ENCODE measurements at regions not wholly inside any gene's neighbourhood (a gene's known extent, or its start where the extent isn't known, plus 50 kb on each side); places are given as distances from the start of the nearest gene placed in this dataset.
"Not testable (repeated sequence)": the region's sequence is repeated elsewhere in the genome, so short reads cannot be mapped to it uniquely, and the experiment has no call there.

DNA sequence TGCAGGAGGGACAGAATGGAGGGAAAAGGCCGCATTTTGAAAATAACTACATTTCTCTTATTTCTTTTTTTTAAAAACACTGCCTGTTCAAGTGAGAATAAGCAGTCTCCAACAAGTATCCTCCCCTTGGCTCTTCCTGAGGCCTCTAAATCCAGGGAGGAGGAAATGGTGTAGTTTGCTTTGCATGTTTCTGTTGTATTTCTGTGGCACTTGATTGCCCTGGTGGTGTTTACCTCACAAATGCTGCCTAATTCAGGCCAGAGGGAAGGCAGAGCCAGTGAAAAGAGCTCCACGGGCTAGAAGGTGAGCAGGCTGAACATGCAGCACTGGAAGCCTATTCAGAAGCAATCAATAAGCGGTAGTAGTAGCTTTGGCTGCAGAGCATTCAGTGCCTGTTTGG, 149.3 kb upstream of the ATP11B start:
- no peak for TF ChIP-seq POLR2AphosphoS5 (IDR thresholded peaks at IDR 0.05; ENCODE audit: low read depth, low read length)
- no peak for TF ChIP-seq POLR2A (IDR thresholded peaks at IDR 0.05; ENCODE audit: low read depth, low read length)
- no peak for TF ChIP-seq TAF1 (IDR thresholded peaks at IDR 0.05; ENCODE audit: borderline replicate concordance, low read depth, low read length)
- DNase-seq (ENCODE audit: insufficient read length) (no peak), FAIRE-seq (no peak)

DNA sequence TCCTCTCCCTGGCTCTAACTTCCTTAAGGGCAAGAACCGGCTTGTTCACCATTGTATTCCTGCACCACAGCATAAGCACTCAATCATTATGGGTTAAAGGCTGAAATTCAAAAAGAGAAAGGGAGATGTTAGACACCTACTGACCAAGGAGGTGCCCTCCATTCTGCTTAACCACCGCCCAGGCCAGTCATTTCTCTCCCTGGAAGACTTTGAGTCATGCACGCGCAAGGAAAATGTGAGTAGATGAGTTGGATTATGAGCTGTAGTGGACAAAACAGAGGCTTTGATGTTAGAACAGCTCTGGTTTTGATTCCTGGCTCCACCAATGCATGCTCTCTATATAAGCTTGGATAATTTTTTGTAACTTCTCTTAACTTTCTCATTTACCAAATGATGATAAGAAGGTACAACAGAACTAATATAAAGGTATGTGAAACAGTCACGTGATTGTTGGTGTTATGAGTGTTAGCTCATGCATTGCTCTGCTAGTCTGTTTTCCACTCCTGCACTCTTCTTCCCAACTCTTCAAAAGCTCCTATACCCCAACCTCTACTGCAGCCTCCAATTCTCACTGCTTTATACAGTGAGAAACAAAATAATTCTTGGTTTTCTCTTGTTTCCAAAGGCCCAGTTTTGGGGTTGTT, 148.4 kb upstream of the ATP11B start:
- TF ChIP-seq POLR2AphosphoS5 (IDR thresholded peaks at IDR 0.05; ENCODE audit: low read depth, low read length) (no peak), POLR2A (IDR thresholded peaks at IDR 0.05; ENCODE audit: low read depth, low read length) (no peak), TAF1 (IDR thresholded peaks at IDR 0.05; ENCODE audit: borderline replicate concordance, low read depth, low read length) (no peak)
- DNase-seq (ENCODE audit: insufficient read length) = no peak
- FAIRE-seq = no peak

DNA sequence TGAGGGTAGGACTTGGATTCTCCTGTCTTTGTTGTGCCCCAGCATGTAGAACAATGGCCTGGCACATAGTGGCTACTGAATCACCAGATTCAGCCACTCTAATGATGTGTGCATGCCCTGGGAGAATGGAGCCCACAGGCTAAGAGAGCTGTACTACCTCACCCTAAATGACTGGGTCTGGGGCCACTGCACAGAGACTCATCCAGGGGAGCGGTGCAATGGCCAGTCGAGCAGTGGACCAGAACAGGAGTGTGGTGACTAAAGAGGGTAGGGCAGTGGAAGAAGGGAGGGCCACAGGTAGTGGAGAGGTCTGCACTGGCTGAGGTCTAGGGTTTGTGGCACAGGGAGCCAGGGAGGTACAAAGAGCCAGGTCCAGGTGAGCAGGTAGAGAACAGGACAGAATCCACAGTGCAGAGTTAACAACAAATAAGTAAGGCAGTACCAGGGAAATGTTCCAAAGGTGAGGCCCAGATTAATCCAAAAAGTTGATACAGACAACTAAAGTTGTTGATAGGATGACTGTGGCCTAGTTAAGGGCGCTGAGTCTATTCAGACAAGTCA, 142.7 kb upstream of the ATP11B start:
- no peak for TF ChIP-seq POLR2AphosphoS5 (IDR thresholded peaks at IDR 0.05; ENCODE audit: low read depth, low read length)
- no peak for TF ChIP-seq POLR2A (IDR thresholded peaks at IDR 0.05; ENCODE audit: low read depth, low read length)
- TF ChIP-seq TAF1 (IDR thresholded peaks at IDR 0.05; ENCODE audit: borderline replicate concordance, low read depth, low read length) = no peak
- no peak for FAIRE-seq
- no peak for DNase-seq (ENCODE audit: insufficient read length)

DNA sequence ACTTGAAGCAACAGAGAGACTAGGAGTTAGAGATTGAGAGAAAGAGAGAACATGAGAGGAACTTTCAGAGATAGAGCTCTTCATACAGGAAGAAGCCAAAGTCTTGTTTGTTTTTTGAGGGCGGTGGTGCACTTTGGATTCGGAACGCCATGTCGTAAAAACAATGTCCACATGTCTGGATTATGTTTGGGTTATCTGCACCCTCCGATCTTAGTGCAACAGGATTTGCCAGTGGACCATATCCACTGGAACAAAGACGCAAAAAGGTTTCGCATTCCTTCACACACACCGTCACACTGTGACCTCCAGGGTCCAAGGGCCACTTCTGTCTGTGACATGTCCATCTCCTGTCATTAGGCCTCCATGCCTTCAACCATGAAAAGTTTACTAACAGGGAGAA, 141.8 kb upstream of the ATP11B start:
- no peak for FAIRE-seq
- TF ChIP-seq POLR2A (IDR thresholded peaks at IDR 0.05; ENCODE audit: low read depth, low read length) (no peak), TAF1 (IDR thresholded peaks at IDR 0.05; ENCODE audit: borderline replicate concordance, low read depth, low read length) (no peak)
- DNase-seq (ENCODE audit: insufficient read length) = no peak

DNA sequence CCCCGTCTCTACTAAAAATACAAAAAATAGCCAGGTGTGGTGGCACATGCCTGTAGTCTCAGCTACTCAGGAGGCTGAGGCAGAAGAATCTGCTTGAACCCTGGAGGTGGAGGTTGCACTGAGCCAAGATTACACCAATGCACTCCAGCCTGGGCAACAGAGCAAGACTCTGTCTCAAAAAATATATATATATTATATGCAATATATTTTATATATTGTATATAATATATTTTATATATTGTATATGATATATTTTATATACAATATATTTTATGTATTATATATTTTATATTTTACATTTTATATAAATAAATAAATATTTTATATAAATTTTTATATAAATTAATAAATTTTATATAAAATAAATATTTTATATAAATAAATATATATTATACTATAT, 140.2 kb upstream of the ATP11B start:
- FAIRE-seq; DNase-seq (ENCODE audit: insufficient read length): not testable (repeated sequence)

DNA sequence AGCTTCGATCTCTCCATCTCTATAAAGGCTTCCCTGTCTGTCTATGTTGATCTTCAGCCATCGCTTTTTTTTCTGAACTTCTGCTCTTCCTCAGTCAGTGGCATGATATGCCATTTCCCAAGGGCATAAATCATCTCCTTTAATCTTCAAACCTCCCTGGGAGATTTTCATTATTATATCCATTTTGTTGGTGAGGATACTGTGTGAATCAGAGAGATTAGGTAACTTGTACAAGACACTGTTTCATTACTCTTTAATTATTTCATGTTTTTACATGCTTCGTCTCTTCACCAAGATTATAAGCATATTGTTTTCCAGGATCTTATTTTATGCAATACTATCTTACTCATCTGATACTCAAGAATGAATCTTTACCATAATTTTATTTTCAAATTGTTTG, 124.8 kb upstream of the ATP11B start:
- no peak for DNase-seq (ENCODE audit: insufficient read length)
- FAIRE-seq = no peak
- TF ChIP-seq POLR2A (IDR thresholded peaks at IDR 0.05; ENCODE audit: low read depth, low read length) = no peak
- no peak for TF ChIP-seq TAF1 (IDR thresholded peaks at IDR 0.05; ENCODE audit: borderline replicate concordance, low read depth, low read length)
- no peak for TF ChIP-seq POLR2AphosphoS5 (IDR thresholded peaks at IDR 0.05; ENCODE audit: low read depth, low read length)

DNA sequence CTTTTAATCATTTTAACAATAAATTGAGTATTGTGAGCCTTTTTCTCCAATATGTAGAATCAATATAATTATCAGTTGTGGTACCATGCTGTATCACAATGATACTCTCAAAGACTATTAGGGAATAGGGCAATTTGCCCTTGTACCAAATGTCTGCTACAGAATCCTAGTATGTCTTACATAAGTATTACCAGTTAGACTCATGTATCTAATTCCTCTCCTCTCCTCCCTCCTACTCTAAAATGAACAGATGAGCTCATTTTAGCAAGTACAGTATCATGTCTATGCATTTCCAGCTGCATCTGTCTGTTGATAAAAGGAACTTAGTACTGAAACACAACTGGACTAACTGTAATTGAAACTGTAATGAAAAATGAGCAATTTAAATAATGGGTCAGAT, 124.3 kb upstream of the ATP11B start:
- DNase-seq (ENCODE audit: insufficient read length) = no peak
- no peak for TF ChIP-seq TAF1 (IDR thresholded peaks at IDR 0.05; ENCODE audit: borderline replicate concordance, low read depth, low read length)
- TF ChIP-seq POLR2A (IDR thresholded peaks at IDR 0.05; ENCODE audit: low read depth, low read length) = no peak
- no peak for TF ChIP-seq POLR2AphosphoS5 (IDR thresholded peaks at IDR 0.05; ENCODE audit: low read depth, low read length)
- no peak for FAIRE-seq

DNA sequence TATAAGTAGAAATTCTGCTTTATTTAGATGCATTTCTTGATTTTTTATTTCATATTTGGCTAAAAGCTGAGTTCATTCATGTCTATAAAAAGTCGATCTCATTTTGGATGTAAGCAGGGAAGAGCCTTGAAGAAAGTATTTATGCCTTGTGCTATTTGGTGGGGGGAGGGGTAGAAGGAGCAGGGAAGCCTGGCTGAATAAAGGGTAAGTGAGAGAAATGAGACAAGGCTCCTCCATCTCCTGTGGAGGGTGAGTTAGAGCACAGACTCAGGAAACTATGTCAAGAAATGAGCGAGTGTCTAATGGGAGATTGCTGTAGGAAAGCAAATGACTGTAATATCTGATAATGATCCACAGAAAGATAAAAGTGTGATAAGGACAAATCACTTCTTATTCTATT, 121.8 kb upstream of the ATP11B start:
- no peak for TF ChIP-seq POLR2A (IDR thresholded peaks at IDR 0.05; ENCODE audit: low read depth, low read length)
- TF ChIP-seq POLR2AphosphoS5 (IDR thresholded peaks at IDR 0.05; ENCODE audit: low read depth, low read length) = no peak
- TF ChIP-seq TAF1 (IDR thresholded peaks at IDR 0.05; ENCODE audit: borderline replicate concordance, low read depth, low read length) = no peak
- DNase-seq (ENCODE audit: insufficient read length) (no peak), FAIRE-seq (no peak)

DNA sequence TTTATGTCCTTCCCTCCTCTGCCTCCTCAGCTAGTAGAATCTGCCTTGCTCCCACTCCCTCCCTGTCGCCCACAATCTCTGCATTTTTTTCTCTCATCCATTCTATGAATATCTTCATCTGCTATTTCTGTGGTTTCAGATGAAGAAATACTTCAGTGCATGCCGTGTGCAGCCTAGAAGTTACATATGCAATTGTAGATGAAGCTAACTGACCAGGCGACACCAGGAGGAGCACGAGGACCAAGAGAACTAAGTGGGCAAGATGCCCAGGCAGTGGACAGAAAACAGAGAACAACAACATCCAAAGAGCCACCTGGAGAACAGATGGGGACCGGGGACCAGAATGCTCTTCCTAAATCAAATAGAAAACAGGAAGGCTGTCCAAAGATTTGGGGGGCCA, 121.4 kb upstream of the ATP11B start:
- FAIRE-seq (no peak), DNase-seq (ENCODE audit: insufficient read length) (no peak)

DNA sequence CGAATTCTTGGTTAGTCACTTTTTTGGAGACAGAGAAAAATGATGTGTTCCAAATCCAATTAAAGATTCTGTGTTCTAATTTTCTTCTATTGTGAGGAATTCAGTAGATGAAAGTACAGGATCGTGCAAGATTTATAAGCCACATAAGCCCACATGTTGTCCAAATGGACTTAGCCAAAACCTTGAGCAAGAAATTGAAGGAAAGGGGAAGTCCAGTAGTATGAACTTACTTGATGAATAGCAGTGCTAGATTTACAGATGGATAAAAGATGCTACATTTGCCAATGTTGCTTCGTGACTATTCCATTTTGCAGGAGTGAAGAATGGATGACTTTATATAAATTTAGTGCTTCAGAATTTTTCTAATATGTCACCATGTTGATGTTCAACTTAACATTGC, 120.0 kb upstream of the ATP11B start:
- no peak for FAIRE-seq
- no peak for DNase-seq (ENCODE audit: insufficient read length)
- TF ChIP-seq POLR2AphosphoS5 (IDR thresholded peaks at IDR 0.05; ENCODE audit: low read depth, low read length) = no peak
- TF ChIP-seq TAF1 (IDR thresholded peaks at IDR 0.05; ENCODE audit: borderline replicate concordance, low read depth, low read length) = no peak
- no peak for TF ChIP-seq POLR2A (IDR thresholded peaks at IDR 0.05; ENCODE audit: low read depth, low read length)

More for the DNA sequence above, 121.4 kb upstream of the ATP11B start:
- TF ChIP-seq TAF1 (IDR thresholded peaks at IDR 0.05; ENCODE audit: borderline replicate concordance, low read depth, low read length) (no peak), POLR2AphosphoS5 (IDR thresholded peaks at IDR 0.05; ENCODE audit: low read depth, low read length) (no peak), POLR2A (IDR thresholded peaks at IDR 0.05; ENCODE audit: low read depth, low read length) (no peak)

DNA sequence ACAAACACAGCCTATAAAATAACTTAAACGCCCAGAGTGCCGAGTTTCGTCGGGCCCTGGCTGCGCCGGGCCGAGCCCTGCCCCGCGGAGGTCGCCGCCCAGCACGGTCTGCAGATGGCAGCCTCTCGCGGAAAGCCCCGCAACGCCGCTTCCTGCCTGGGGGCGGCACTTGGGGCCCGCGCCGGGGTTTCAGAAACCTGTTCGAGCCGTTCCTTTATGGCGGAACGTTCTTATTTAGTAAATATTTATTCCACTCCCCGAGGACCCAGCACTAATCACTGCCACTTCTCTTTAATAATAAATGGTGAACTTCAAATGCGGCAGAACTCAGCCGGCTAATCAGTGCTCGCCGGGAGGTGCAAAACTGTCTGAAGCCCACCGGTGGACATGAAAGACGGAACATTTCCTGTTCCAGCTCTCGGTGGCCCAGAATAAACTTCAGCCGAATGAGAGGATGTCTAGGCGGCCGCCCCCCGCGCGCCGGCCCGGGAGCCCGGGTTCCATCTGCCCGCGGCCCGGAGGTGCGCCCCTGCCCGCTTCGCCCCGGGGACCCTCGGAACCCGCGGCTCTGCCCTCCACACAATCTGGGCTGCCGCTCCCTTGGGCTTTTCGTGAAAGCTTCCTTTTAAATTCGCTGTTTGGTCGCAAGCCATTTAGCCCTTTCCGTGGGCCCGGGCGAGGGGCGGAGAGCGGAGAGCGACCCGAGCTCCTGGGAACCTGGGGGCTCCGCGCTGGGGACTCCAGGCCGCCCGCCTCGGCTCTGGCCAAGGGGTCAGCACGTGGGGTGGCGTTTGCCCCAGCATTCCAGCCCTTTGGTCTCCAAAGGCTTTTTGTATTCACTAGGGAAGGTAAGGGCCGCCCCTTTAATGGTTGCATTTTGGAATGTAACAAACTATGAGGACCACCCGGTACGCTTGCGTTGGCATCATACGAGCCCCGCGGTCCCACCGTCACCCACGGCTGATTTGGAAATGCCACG, 110.8 kb upstream of the ATP11B start:
- FAIRE-seq (peak; percentile 78), DNase-seq (ENCODE audit: insufficient read length) (peak; percentile 61)
- TF ChIP-seq POLR2AphosphoS5 (IDR thresholded peaks at IDR 0.05; ENCODE audit: low read depth, low read length) (no peak), TAF1 (IDR thresholded peaks at IDR 0.05; ENCODE audit: borderline replicate concordance, low read depth, low read length) (no peak), POLR2A (IDR thresholded peaks at IDR 0.05; ENCODE audit: low read depth, low read length) (no peak; the same call in 1 of the 2 replicates)

DNA sequence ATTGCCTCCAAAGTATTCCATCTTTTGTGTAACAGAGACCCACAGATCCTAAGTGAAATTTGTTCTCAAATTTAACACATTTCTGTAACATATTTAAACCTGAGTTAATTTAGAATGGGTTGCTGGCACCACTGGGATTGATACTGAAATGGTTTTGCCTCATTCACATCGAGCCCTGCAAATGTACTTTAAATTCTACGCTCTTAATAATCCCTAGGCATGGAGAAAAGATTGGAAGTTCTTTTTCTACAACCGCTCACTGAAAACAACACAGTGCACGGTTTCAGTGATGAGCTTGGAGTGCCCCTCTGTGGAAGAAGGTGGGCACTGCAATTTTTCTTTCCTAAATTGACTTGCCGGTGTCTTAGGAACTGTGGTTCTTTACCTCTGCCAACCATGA, 109.9 kb upstream of the ATP11B start:
- TF ChIP-seq POLR2A (IDR thresholded peaks at IDR 0.05; ENCODE audit: low read depth, low read length) = no peak
- TF ChIP-seq TAF1 (IDR thresholded peaks at IDR 0.05; ENCODE audit: borderline replicate concordance, low read depth, low read length) = no peak
- TF ChIP-seq POLR2AphosphoS5 (IDR thresholded peaks at IDR 0.05; ENCODE audit: low read depth, low read length) = no peak
- FAIRE-seq (peak; percentile 81), DNase-seq (ENCODE audit: insufficient read length) (peak; percentile 32)

All from GM12892 (cell line).